Astrocyte (in vitro differentiated cells and primary cell): ENCODE measurements at regions not wholly inside any gene's neighbourhood (a gene's known extent, or its start where the extent isn't known, plus 50 kb on each side); places are given as distances from the start of the nearest gene placed in this dataset.

Experiments used
- EZH2 ChIP-seq: IDR thresholded peaks from 2 replicates; pipeline ENCODE4 v1.6.1; 2012; ENCODE audit warnings: mild to moderate bottlenecking, low read length, inconsistent platforms; ENCODE audit not compliant: insufficient read depth
- TF ChIP-seq, protein P1 (sequence below): IDR thresholded peaks from 2 replicates; pipeline ENCODE4 v1.5.1; 2011; ENCODE audit warnings: low read depth, mild to moderate bottlenecking, inconsistent platforms, low read length, moderate library complexity; ENCODE audit not compliant: insufficient read depth

DNA sequence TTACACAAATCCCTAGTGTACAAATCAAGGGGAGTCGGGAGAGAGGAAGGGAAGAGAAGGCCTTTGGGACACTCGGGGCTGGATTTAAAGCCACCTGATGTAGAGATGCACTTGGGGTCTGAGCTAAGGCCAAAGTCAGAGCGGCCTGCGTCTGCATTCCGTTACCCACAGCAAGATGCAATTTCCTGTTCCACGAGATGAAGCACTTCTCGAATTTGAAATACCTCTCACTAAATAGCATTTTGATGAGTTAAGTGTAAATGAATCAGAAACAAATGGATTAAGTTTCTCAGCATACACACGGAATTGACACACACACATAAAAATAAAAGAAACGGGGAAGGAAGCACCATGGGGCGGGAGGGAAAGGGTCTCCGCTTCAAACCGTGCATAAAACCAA is 386.0 kb downstream of the SOX9 start:
- TF ChIP-seq, protein P1, sequence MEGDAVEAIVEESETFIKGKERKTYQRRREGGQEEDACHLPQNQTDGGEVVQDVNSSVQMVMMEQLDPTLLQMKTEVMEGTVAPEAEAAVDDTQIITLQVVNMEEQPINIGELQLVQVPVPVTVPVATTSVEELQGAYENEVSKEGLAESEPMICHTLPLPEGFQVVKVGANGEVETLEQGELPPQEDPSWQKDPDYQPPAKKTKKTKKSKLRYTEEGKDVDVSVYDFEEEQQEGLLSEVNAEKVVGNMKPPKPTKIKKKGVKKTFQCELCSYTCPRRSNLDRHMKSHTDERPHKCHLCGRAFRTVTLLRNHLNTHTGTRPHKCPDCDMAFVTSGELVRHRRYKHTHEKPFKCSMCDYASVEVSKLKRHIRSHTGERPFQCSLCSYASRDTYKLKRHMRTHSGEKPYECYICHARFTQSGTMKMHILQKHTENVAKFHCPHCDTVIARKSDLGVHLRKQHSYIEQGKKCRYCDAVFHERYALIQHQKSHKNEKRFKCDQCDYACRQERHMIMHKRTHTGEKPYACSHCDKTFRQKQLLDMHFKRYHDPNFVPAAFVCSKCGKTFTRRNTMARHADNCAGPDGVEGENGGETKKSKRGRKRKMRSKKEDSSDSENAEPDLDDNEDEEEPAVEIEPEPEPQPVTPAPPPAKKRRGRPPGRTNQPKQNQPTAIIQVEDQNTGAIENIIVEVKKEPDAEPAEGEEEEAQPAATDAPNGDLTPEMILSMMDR, result no peak
- TF ChIP-seq EZH2, result no peak
